Heart left ventricle (tissue), 13 donors: ENCODE measurements at regions not wholly inside any gene's neighbourhood (a gene's known extent, or its start where the extent isn't known, plus 50 kb on each side); places are given as distances from the start of the nearest gene placed in this dataset.

ENCODE experiments used
- CTCF ChIP-seq, 12 donors: fragments of 200-600 bp; sonication (generic) in 4 of 12; IDR thresholded peaks; one replicate each; pipeline versions ENCODE4 v1.5.0 to v1.8.0; 2018 to 2022; ENCODE audit warnings: antibody characterized with exemption in 12 of 12, mild to moderate bottlenecking in 5 of 12
- POLR2A ChIP-seq, 2 donors: fragments of 450-650 bp; IDR thresholded peaks; one replicate each; pipeline ENCODE4 v1.6.1; 2017; ENCODE audit warnings: antibody characterized with exemption in 2 of 2, mild to moderate bottlenecking in 2 of 2, moderate library complexity in 2 of 2
- donor health status: ischemic (EF 13 %, LVEDD 7.1; RV severe dilation, severe dysfunction).
- donor health status: DM: no; HTN: yes; CAD: no.
- donor health status: DM: no; HTN: no; CAD: no.
- donor health status: ischemic (EF 25% LVEDD 6.9; RV normal size, moderate dysfunction).
- donor health status: ischemic (EF 25% LVEDD 5.7; RV mildly dilated, moderate dysfunction).
- donor health status: ischemic (EF 35%, LVEDD 5.7; RV mildly dilated, moderate dysfunction).
- donor health status: nonischemic (EF 11% LVEDD 7.7; RV severe dilation, severe dysfunction).
- donor health status: DM: yes; HTN: yes; CAD: no.
- donor health status: PGD.
- donor health status: ischemic (EF 29% LVEDD 5.4; RV normal size, mild dysfunction).
- donor health status: nonischemic (EF 23%, LVEDD 6.1; RV moderate dilation, normal function).

- TF ChIP-seq CTCF (IDR thresholded peaks at IDR 0.05) (no peak), POLR2A (IDR thresholded peaks at IDR 0.05) (no peak)
Measured at GRCh38 chr11:42777776-42778175, 534.0 kb upstream of the API5 start.
